Neural cell (in vitro differentiated cells): ENCODE measurements at regions not wholly inside any gene's neighbourhood (a gene's known extent, or its start where the extent isn't known, plus 50 kb on each side); places are given as distances from the start of the nearest gene placed in this dataset.

Source experiments
- H2AFZ ChIP-seq: fragments of 200-600, 300-800 bp; sonication (generic), shearing (Covaris generic); 2 replicates; pipeline ENCODE4 v1.6.0; 2014; ENCODE audit warnings: low read depth, mild to moderate bottlenecking, antibody characterized with exemption, low read length, moderate library complexity
- H3F3A ChIP-seq: fragments of 200-600 bp; shearing (Covaris generic); 2 replicates; pipeline ENCODE4 v1.6.1; 2016; ENCODE audit warnings: mild to moderate bottlenecking, moderate library complexity, mixed read lengths, antibody characterized with exemption, low read length; ENCODE audit not compliant: insufficient read depth, poor library complexity, severe bottlenecking
- H3K27ac ChIP-seq: fragments of 200-600, 300-800 bp; sonication (generic), shearing (Covaris generic); 2 replicates; pipeline ENCODE4 v1.5.1; 2014; ENCODE audit warnings: mild to moderate bottlenecking, low read length, moderate library complexity
- H3K27me3 ChIP-seq: fragments of 300-800, 200-600 bp; sonication (generic), shearing (Covaris generic); 2 replicates; pipeline ENCODE4 v1.6.0; 2014; ENCODE audit warnings: mild to moderate bottlenecking, low read depth, low read length, moderate library complexity; ENCODE audit not compliant: insufficient read depth
- H3K36me3 ChIP-seq: fragments of 300-800, 200-600 bp; sonication (generic), shearing (Covaris generic); 2 replicates; pipeline ENCODE4 v1.5.1; 2014; ENCODE audit warnings: mild to moderate bottlenecking, antibody characterized with exemption, low read length, moderate library complexity; ENCODE audit not compliant: insufficient read depth
- H3K4me2 ChIP-seq: fragments of 300-800, 200-600 bp; sonication (generic), shearing (Covaris generic); 2 replicates; pipeline ENCODE4 v1.6.0; 2014; ENCODE audit warnings: mild to moderate bottlenecking, low read length
- H3K4me3 ChIP-seq: fragments of 300-800, 200-600 bp; sonication (generic), shearing (Covaris generic); 2 replicates; pipeline ENCODE4 v1.5.1; 2014; ENCODE audit warnings: mild to moderate bottlenecking, low read length, moderate library complexity
- H3K79me2 ChIP-seq: fragments of 200-600 bp; shearing (Covaris generic); replicated peaks from 2 replicates; pipeline ENCODE4 v1.6.0; 2014; ENCODE audit warnings: mild to moderate bottlenecking, low read length, moderate library complexity; ENCODE audit not compliant: insufficient read depth
- H3K9ac ChIP-seq: fragments of 300-800, 200-600 bp; sonication (generic), shearing (Covaris generic); 2 replicates; pipeline ENCODE4 v1.6.1; 2016; ENCODE audit warnings: mild to moderate bottlenecking, low read length, mixed read lengths
- H3K9me2 ChIP-seq: fragments of 200-600 bp; shearing (Covaris generic); 2 replicates; pipeline ENCODE4 v1.6.1; 2016; ENCODE audit warnings: mild to moderate bottlenecking, low read length, mixed read lengths; ENCODE audit not compliant: insufficient read depth
- H3K9me3 ChIP-seq: fragments of 200-600, 300-800 bp; sonication (generic), shearing (Covaris generic); 2 replicates; pipeline ENCODE4 v1.6.1; 2016; ENCODE audit warnings: mild to moderate bottlenecking, mixed run types, low read length, moderate library complexity, mixed read lengths
- H4K20me1 ChIP-seq: fragments of 200-600 bp; shearing (Covaris generic); 2 replicates; pipeline ENCODE4 v1.6.1; 2016; ENCODE audit warnings: mild to moderate bottlenecking, mixed run types; ENCODE audit not compliant: insufficient read depth
- CTCF ChIP-seq: fragments of 450-650 bp; IDR thresholded peaks from 2 replicates; pipeline ENCODE4 v1.5.1; 2014; ENCODE audit warnings: antibody characterized with exemption, mild to moderate bottlenecking, moderate library complexity; ENCODE audit not compliant: poor library complexity, severe bottlenecking
- EP300 ChIP-seq: fragments of 450-650 bp; conservative IDR thresholded peaks from 2 replicates; pipeline ENCODE4 v1.6.1; 2014; ENCODE audit warnings: antibody characterized with exemption, mild to moderate bottlenecking, moderate library complexity; ENCODE audit not compliant: poor library complexity, severe bottlenecking
- EZH2 ChIP-seq: fragments of 200-600, 300-800 bp; shearing (Covaris generic), sonication (generic); IDR thresholded peaks from 2 replicates; pipeline ENCODE4 v1.6.1; 2014; ENCODE audit warnings: antibody characterized with exemption, low read length, borderline replicate concordance, mild to moderate bottlenecking; ENCODE audit not compliant: insufficient read depth, poor library complexity, severe bottlenecking
- MXI1 ChIP-seq: fragments of 450-650 bp; conservative IDR thresholded peaks from 2 replicates; pipeline ENCODE4 v1.6.1; 2014; ENCODE audit warnings: antibody characterized with exemption, mild to moderate bottlenecking; ENCODE audit not compliant: poor library complexity, severe bottlenecking
- POLR2AphosphoS5 ChIP-seq: IDR thresholded peaks from 2 replicates; pipeline ENCODE4 v1.6.1; 2012
- RAD21 ChIP-seq: fragments of 450-650 bp; conservative IDR thresholded peaks from 2 replicates; pipeline ENCODE4 v1.6.1; 2014; ENCODE audit warnings: antibody characterized with exemption, mild to moderate bottlenecking, moderate library complexity
- REST ChIP-seq: IDR thresholded peaks from 2 replicates; pipeline ENCODE4 v1.6.1; 2012; ENCODE audit warnings: borderline replicate concordance
- SMC3 ChIP-seq: fragments of 450-650 bp; conservative IDR thresholded peaks from 2 replicates; pipeline ENCODE4 v1.6.1; 2014; ENCODE audit warnings: antibody characterized with exemption, mild to moderate bottlenecking, moderate library complexity; ENCODE audit not compliant: poor library complexity
- TAF1 ChIP-seq: IDR thresholded peaks from 2 replicates; pipeline ENCODE4 v1.6.1; 2012; ENCODE audit warnings: low read depth

GRCh38 chr10:57844387-57844998 is 423.2 kb downstream of the IPMK start:
- H3F3A ChIP-seq: no peaks in the 10 kb centered on the region
- no peak overlapping the region for H3K27ac ChIP-seq
- no peak overlapping the region for H3K4me2 ChIP-seq
- no peak overlapping the region for H3K9ac ChIP-seq
- no peaks in the 10 kb centered on the region for H3K36me3 ChIP-seq
- H3K27me3 ChIP-seq: no peaks in the 10 kb centered on the region
- TF ChIP-seq POLR2AphosphoS5 (no peak), EP300 (no peak), CTCF (no peak), EZH2 (no peak)
- no peaks in the 10 kb centered on the region for H3K9me2 ChIP-seq
- H4K20me1 ChIP-seq: no peaks in the 10 kb centered on the region
- no peak overlapping the region for H3K4me3 ChIP-seq
- H3K79me2 ChIP-seq: no peaks in the 10 kb centered on the region
- no peak overlapping the region for H2AFZ ChIP-seq
- no peaks in the 10 kb centered on the region for H3K9me3 ChIP-seq

GRCh38 chr10:57830877-57831560 is 436.7 kb downstream of the IPMK start:
- no peak overlapping the region for H3K4me3 ChIP-seq
- no peaks in the 10 kb centered on the region for H3K27me3 ChIP-seq
- no peaks in the 10 kb centered on the region for H3K9me2 ChIP-seq
- H2AFZ ChIP-seq: no peak overlapping the region
- no peaks in the 10 kb centered on the region for H3K36me3 ChIP-seq
- TF ChIP-seq CTCF: no peak
- no peak for TF ChIP-seq RAD21
- TF ChIP-seq REST: no peak
- TF ChIP-seq POLR2AphosphoS5: no peak
- no peak for TF ChIP-seq TAF1
- no peak for TF ChIP-seq EP300
- TF ChIP-seq SMC3: no peak
- TF ChIP-seq EZH2: no peak
- TF ChIP-seq MXI1: no peak
- H3K9ac ChIP-seq: no peak overlapping the region
- H3K79me2 ChIP-seq: no peaks in the 10 kb centered on the region
- no peaks in the 10 kb centered on the region for H4K20me1 ChIP-seq
- H3K9me3 ChIP-seq: no peaks in the 10 kb centered on the region
- H3F3A ChIP-seq: no peaks in the 10 kb centered on the region
- H3K27ac ChIP-seq: no peak overlapping the region
- H3K4me2 ChIP-seq: no peak overlapping the region
